HCT116 (cell line): ENCODE measurements at regions not wholly inside any gene's neighbourhood (a gene's known extent, or its start where the extent isn't known, plus 50 kb on each side); places are given as distances from the start of the nearest gene placed in this dataset.

Experiments used
- CEBPB ChIP-seq: IDR thresholded peaks from 2 replicates; pipeline ENCODE4 v1.6.1; 2012; ENCODE audit warnings: low read depth
- EZH2 ChIP-seq: fragments of 200-600 bp; sonication (generic); IDR thresholded peaks from 2 replicates; pipeline ENCODE4 v1.6.1; 2017; ENCODE audit warnings: antibody characterized with exemption, mixed run types
- EZH2phosphoT487 ChIP-seq: fragments of 200-600 bp; IDR thresholded peaks from 2 replicates; pipeline ENCODE4 v1.6.1; 2018; ENCODE audit warnings: antibody characterized with exemption, borderline replicate concordance
- POLR2A ChIP-seq: IDR thresholded peaks from 2 replicates; pipeline ENCODE4 v1.7.0; 2011; ENCODE audit warnings: borderline replicate concordance; ENCODE audit not compliant: insufficient read depth, insufficient read length; ENCODE audit errors: extremely low read depth
- YY1 ChIP-seq: IDR thresholded peaks from 2 replicates; pipeline ENCODE4 v1.6.1; 2011; ENCODE audit warnings: low read length, low read depth, moderate library complexity, mild to moderate bottlenecking; ENCODE audit not compliant: insufficient replicate concordance; ENCODE audit errors: extremely low read depth
- TF ChIP-seq, protein P1 (sequence below), 3 experiments: fragments of 200-600 bp in 1 of 3; sonication (generic) in 1 of 3; IDR thresholded peaks in 2 of 3; conservative IDR thresholded peaks in 1 of 3; 2 replicates each; pipeline ENCODE4 v1.5.1; 2012 to 2017; ENCODE audit warnings: low read depth in 2 of 3, low read length in 2 of 3, antibody characterized with exemption in 1 of 3, borderline replicate concordance in 1 of 3, control low read depth in 1 of 3, mild to moderate bottlenecking in 1 of 3, mixed read lengths in 1 of 3, mixed run types in 1 of 3, moderate library complexity in 1 of 3; ENCODE audit not compliant: insufficient read depth in 1 of 3
- TF ChIP-seq, protein P2 (sequence below): IDR thresholded peaks from 2 replicates; pipeline ENCODE4 v1.6.1; 2012; ENCODE audit warnings: low read depth

DNA sequence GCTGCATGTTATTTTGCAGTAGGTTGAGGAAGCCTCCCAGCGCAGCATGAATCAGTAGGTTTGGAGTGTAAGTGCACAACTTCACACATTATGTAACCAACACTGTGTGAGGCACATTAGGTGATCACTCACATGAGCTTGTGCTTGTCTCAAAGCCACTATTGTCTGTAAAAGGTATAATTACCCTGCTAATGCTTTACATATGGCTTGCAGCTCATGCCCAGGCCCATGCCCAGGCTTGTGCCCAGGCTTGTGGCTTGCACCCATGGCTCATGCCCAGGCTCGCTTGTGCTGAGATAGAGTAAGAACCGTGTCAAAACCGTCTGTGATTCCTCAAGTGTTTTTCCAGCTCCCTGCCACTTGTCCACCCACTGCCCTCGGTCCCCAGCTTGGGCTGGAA lies 596.3 kb downstream of the LTN1 start:
- TF ChIP-seq, protein P1, sequence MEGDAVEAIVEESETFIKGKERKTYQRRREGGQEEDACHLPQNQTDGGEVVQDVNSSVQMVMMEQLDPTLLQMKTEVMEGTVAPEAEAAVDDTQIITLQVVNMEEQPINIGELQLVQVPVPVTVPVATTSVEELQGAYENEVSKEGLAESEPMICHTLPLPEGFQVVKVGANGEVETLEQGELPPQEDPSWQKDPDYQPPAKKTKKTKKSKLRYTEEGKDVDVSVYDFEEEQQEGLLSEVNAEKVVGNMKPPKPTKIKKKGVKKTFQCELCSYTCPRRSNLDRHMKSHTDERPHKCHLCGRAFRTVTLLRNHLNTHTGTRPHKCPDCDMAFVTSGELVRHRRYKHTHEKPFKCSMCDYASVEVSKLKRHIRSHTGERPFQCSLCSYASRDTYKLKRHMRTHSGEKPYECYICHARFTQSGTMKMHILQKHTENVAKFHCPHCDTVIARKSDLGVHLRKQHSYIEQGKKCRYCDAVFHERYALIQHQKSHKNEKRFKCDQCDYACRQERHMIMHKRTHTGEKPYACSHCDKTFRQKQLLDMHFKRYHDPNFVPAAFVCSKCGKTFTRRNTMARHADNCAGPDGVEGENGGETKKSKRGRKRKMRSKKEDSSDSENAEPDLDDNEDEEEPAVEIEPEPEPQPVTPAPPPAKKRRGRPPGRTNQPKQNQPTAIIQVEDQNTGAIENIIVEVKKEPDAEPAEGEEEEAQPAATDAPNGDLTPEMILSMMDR (IDR thresholded peaks at IDR 0.05 in 2 of 3, conservative IDR thresholded peaks at IDR 0.05 in 1 of 3; ENCODE audit: borderline replicate concordance in 1 of 3, insufficient read depth in 1 of 3, low read depth in 2 of 3, low read length in 2 of 3) = no peak
- TF ChIP-seq YY1 = no peak
- TF ChIP-seq, protein P2, sequence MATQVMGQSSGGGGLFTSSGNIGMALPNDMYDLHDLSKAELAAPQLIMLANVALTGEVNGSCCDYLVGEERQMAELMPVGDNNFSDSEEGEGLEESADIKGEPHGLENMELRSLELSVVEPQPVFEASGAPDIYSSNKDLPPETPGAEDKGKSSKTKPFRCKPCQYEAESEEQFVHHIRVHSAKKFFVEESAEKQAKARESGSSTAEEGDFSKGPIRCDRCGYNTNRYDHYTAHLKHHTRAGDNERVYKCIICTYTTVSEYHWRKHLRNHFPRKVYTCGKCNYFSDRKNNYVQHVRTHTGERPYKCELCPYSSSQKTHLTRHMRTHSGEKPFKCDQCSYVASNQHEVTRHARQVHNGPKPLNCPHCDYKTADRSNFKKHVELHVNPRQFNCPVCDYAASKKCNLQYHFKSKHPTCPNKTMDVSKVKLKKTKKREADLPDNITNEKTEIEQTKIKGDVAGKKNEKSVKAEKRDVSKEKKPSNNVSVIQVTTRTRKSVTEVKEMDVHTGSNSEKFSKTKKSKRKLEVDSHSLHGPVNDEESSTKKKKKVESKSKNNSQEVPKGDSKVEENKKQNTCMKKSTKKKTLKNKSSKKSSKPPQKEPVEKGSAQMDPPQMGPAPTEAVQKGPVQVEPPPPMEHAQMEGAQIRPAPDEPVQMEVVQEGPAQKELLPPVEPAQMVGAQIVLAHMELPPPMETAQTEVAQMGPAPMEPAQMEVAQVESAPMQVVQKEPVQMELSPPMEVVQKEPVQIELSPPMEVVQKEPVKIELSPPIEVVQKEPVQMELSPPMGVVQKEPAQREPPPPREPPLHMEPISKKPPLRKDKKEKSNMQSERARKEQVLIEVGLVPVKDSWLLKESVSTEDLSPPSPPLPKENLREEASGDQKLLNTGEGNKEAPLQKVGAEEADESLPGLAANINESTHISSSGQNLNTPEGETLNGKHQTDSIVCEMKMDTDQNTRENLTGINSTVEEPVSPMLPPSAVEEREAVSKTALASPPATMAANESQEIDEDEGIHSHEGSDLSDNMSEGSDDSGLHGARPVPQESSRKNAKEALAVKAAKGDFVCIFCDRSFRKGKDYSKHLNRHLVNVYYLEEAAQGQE = no peak
- no peak for TF ChIP-seq EZH2phosphoT487
- no peak for TF ChIP-seq CEBPB
- no peak for TF ChIP-seq POLR2A
- no peak for TF ChIP-seq EZH2
